WTC11 (cell line): ENCODE measurements at regions not wholly inside any gene's neighbourhood (a gene's known extent, or its start where the extent isn't known, plus 50 kb on each side); places are given as distances from the start of the nearest gene placed in this dataset.

Experiments
- ATAC-seq: fragments of 200-7000 bp; cut with Tn5 transposase; 2 replicates; pipeline ENCODE4 v1.10.0; 2021; ENCODE audit warnings: mild to moderate bottlenecking, moderate library complexity
- CTCF ChIA-PET: fragments of 300-600 bp; sonication (Branson Sonifier 250); formaldehyde crosslinking; loops from one replicate; lab custom pipeline; 2021; ENCODE audit warnings: antibody characterized with exemption; lab: Charles Lee
- POLR2A ChIA-PET: fragments of 350-600 bp; sonication (Branson Sonifier 250); formaldehyde crosslinking; loops from one replicate; lab custom pipeline; 2021; ENCODE audit warnings: antibody characterized with exemption; lab: Charles Lee
- DNase-seq: peaks from one replicate; pipeline ENCODE4 v3.0.0; 2021; ENCODE audit warnings: low spot score
- H3K27ac Mint-ChIP-seq: 2 replicates; pipeline ENCODE4 v1.8.0; 2021; ENCODE audit warnings: mixed read lengths
- H3K27me3 Mint-ChIP-seq: 2 replicates; pipeline ENCODE4 v1.8.0; 2021; ENCODE audit warnings: low read depth, mild to moderate bottlenecking, moderate library complexity, mixed read lengths
- H3K36me3 Mint-ChIP-seq: 2 replicates; pipeline ENCODE4 v1.8.0; 2021; ENCODE audit warnings: mixed read lengths
- H3K4me1 Mint-ChIP-seq: 2 replicates; pipeline ENCODE4 v1.8.0; 2022; ENCODE audit warnings: mixed read lengths
- H3K4me3 Mint-ChIP-seq: 2 replicates; pipeline ENCODE4 v1.8.0; 2021; ENCODE audit warnings: mild to moderate bottlenecking, moderate library complexity, mixed read lengths
- H3K9me3 Mint-ChIP-seq: 2 replicates; pipeline ENCODE4 v1.8.0; 2021; ENCODE audit warnings: mixed read lengths
- CREB1 ChIP-seq: sonication (generic); formaldehyde crosslinking; IDR thresholded peaks from 2 replicates; pipeline ENCODE4 v1.8.0; 2023; ENCODE audit warnings: mild to moderate bottlenecking, missing genetic modification reagents
- E2F1 ChIP-seq: sonication (generic); formaldehyde crosslinking; IDR thresholded peaks from 2 replicates; pipeline ENCODE4 v1.8.0; 2022; ENCODE audit warnings: mild to moderate bottlenecking, missing genetic modification reagents
- E2F4 ChIP-seq: sonication (generic); formaldehyde crosslinking; IDR thresholded peaks from 2 replicates; pipeline ENCODE4 v1.8.1; 2022; ENCODE audit warnings: low read depth, mild to moderate bottlenecking, moderate library complexity, missing genetic modification reagents, borderline replicate concordance
- E2F5 ChIP-seq: sonication (generic); formaldehyde crosslinking; IDR thresholded peaks from 2 replicates; pipeline ENCODE4 v1.8.1; 2022; ENCODE audit warnings: mild to moderate bottlenecking, moderate library complexity, missing genetic modification reagents
- JAZF1 ChIP-seq: fragments of 250-450 bp; sonication (Bioruptor Pico); IDR thresholded peaks from 2 replicates; pipeline ENCODE4 v1.9.0; 2021; ENCODE audit warnings: moderate library complexity, mild to moderate bottlenecking, inconsistent platforms
- MYBL2 ChIP-seq: sonication (generic); formaldehyde crosslinking; IDR thresholded peaks from 2 replicates; pipeline ENCODE4 v1.8.1; 2023; ENCODE audit warnings: mild to moderate bottlenecking, moderate library complexity, missing genetic modification reagents
- PRDM15 ChIP-seq: sonication (generic); formaldehyde crosslinking; IDR thresholded peaks from 2 replicates; pipeline ENCODE4 v1.8.0; 2022; ENCODE audit warnings: missing genetic modification reagents
- PREB ChIP-seq: sonication (generic); formaldehyde crosslinking; IDR thresholded peaks from 2 replicates; pipeline ENCODE4 v1.8.1; 2022; ENCODE audit warnings: mild to moderate bottlenecking, missing genetic modification reagents, moderate library complexity, borderline replicate concordance
- RELA ChIP-seq: sonication (generic); formaldehyde crosslinking; IDR thresholded peaks from 2 replicates; pipeline ENCODE4 v1.8.1; 2022; ENCODE audit warnings: missing genetic modification reagents, mild to moderate bottlenecking, borderline replicate concordance
- SMAD3 ChIP-seq: sonication (generic); formaldehyde crosslinking; IDR thresholded peaks from 2 replicates; pipeline ENCODE4 v1.8.0; 2022; ENCODE audit warnings: missing genetic modification reagents, mild to moderate bottlenecking, borderline replicate concordance
- SMAD4 ChIP-seq: sonication (generic); formaldehyde crosslinking; IDR thresholded peaks from 2 replicates; pipeline ENCODE4 v1.8.0; 2022; ENCODE audit warnings: mild to moderate bottlenecking, missing genetic modification reagents
- SP1 ChIP-seq: sonication (generic); formaldehyde crosslinking; conservative IDR thresholded peaks from 2 replicates; pipeline ENCODE4 v1.8.1; 2022; ENCODE audit warnings: missing genetic modification reagents
- TP53 ChIP-seq: sonication (generic); formaldehyde crosslinking; IDR thresholded peaks from 2 replicates; pipeline ENCODE4 v1.8.1; 2023; ENCODE audit warnings: mild to moderate bottlenecking, missing genetic modification reagents
- USF1 ChIP-seq: sonication (generic); formaldehyde crosslinking; IDR thresholded peaks from 2 replicates; pipeline ENCODE4 v1.8.0; 2022; ENCODE audit warnings: mild to moderate bottlenecking, missing genetic modification reagents
- ZBTB21 ChIP-seq: sonication (generic); formaldehyde crosslinking; IDR thresholded peaks from 2 replicates; pipeline ENCODE4 v1.8.1; 2023; ENCODE audit warnings: mild to moderate bottlenecking, missing genetic modification reagents, borderline replicate concordance
- ZNF232 ChIP-seq: sonication (generic); formaldehyde crosslinking; IDR thresholded peaks from 2 replicates; pipeline ENCODE4 v1.8.0; 2022; ENCODE audit warnings: mild to moderate bottlenecking, missing genetic modification reagents

- TF ChIP-seq PREB, result no peak
- TF ChIP-seq ZBTB21 (CRISPR knock-in tag), result no peak
- TF ChIP-seq, all 79 proteins: peak for 0
These were observed 565.0 kb downstream of the DMRTA1 start (continued) for GRCh38 chr9:23011669-23012068.

GRCh38 chr9:23015557-23015956 lies 568.9 kb downstream of the DMRTA1 start:
- Mint-ChIP-seq H3K36me3 (no peaks in the 10 kb centered on the region), H3K9me3 (peaks cover 14% of the 10 kb centered on the region), H3K27me3 (no peaks in the 10 kb centered on the region), H3K4me1 (no peaks in the 10 kb centered on the region), H3K4me3 (no peak overlapping the region), H3K27ac (no peak overlapping the region)
- TF ChIP-seq E2F4 (CRISPR knock-in tag) (no peak), SMAD3 (CRISPR knock-in tag) (no peak), ZNF232 (CRISPR knock-in tag) (no peak), E2F5 (no peak), SMAD4 (CRISPR knock-in tag) (no peak), E2F1 (no peak), CREB1 (no peak), PRDM15 (CRISPR knock-in tag) (no peak), MYBL2 (CRISPR knock-in tag) (no peak), SP1 (CRISPR knock-in tag) (no peak)
- POLR2A ChIA-PET, result no interaction called here
- ATAC-seq, result no peak
- DNase-seq, result no peak
- CTCF ChIA-PET, result no interaction called here

- Mint-ChIP-seq H3K4me1 (no peaks in the 10 kb centered on the region), H3K27me3 (no peaks in the 10 kb centered on the region), H3K4me3 (no peak overlapping the region), H3K9me3 (peaks cover 14% of the 10 kb centered on the region), H3K36me3 (no peaks in the 10 kb centered on the region), H3K27ac (no peak overlapping the region)
- CTCF ChIA-PET, result no interaction called here
- no peak for TF ChIP-seq TP53 (CRISPR knock-in tag)
- POLR2A ChIA-PET, result no interaction called here
- no peak for DNase-seq
- no peak for ATAC-seq
These were observed 589.8 kb downstream of the DMRTA1 start for GRCh38 chr9:23036416-23036815.

- ATAC-seq (no peak), DNase-seq (no peak)
- no peak overlapping the region for H3K4me3 Mint-ChIP-seq
- no peaks in the 10 kb centered on the region for H3K4me1 Mint-ChIP-seq
- TF ChIP-seq JAZF1 (CRISPR knock-in tag) (no peak), USF1 (CRISPR knock-in tag) (no peak), RELA (CRISPR knock-in tag) (no peak)
- CTCF ChIA-PET, result no interaction called here
- POLR2A ChIA-PET, result no interaction called here
- H3K27me3 Mint-ChIP-seq, result no peaks in the 10 kb centered on the region
- no peak overlapping the region for H3K27ac Mint-ChIP-seq
- no peaks in the 10 kb centered on the region for H3K9me3 Mint-ChIP-seq
- H3K36me3 Mint-ChIP-seq, result no peaks in the 10 kb centered on the region
These were observed 592.8 kb downstream of the DMRTA1 start for GRCh38 chr9:23039402-23039801.
